HG03439 (cell line): ENCODE measurements at regions not wholly inside any gene's neighbourhood (a gene's known extent, or its start where the extent isn't known, plus 50 kb on each side); places are given as distances from the start of the nearest gene placed in this dataset.
"Not testable (repeated sequence)": the region's sequence is repeated elsewhere in the genome, so short reads cannot be mapped to it uniquely, and the experiment has no call there.

Experiments
- ATAC-seq: cut with Tn5 transposase; IDR thresholded peaks from one replicate; pipeline ENCODE4 v1.9.1; 2021; ENCODE audit warnings: mild to moderate bottlenecking, moderate library complexity; ENCODE audit not compliant: unreplicated experiment

- ATAC-seq, result no peak
These were observed 242.2 kb upstream of the DDI1 start for GRCh38 chr11:103794262-103794661.

DNA sequence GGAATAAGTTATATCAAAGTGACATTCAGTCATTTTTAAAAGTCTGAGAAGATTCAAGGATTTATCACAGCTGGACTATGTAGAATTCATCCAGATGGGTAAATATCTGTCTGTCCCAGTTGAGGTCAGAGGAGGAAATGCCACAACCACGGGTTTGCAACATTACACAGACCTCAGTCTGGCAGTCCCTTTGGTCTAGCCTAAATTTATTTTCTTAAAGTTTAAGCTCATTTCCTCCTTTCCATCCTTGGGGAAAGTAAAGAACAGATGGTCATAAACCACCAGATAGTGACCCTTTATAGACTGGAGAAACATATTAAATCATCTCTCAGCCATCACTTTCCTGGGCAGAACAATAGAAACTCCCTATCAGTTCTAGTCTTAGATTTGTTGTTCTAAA, 238.4 kb upstream of the DDI1 start:
- no peak for ATAC-seq

GRCh38 chr11:103798446-103798845, 238.0 kb upstream of the DDI1 start:
- ATAC-seq, result no peak

DNA sequence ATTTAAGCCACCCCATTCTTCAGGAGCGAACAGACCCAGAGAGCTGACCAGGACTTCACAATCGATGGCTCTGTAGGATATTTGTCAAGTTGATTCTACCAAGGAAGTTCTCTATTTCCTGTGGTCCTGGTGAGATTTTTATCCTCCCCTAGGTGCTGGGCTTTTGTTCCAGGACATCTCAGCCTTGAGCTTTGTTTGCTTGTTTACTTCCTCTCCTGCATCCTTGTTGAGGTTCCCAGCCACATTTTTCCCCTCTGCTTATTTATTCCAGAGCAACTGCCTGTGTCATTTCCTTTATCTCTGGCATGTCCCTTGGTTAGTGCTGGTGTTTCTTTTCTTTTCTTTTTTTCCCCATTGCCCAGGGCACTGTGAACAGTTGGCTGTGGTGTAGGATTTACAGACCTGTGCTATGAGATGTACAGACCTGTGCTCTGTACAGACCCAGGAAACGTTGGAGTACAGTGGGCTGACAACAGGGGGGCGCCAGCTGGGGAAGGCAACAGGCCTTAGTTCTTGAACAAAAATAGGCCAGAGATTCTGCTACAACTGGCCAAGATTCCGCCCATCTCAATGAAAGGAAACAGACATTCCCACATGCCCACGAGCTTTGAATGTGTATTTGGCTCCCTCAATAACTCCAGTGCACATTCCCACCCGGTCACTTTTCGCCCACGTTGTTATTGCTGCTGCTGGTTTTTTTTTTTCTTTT, 235.9 kb upstream of the DDI1 start:
- no peak for ATAC-seq

GRCh38 chr11:103803062-103803461, 233.4 kb upstream of the DDI1 start:
- ATAC-seq, result no peak

- no peak for ATAC-seq
These were observed 230.8 kb upstream of the DDI1 start for GRCh38 chr11:103805688-103806009.

DNA sequence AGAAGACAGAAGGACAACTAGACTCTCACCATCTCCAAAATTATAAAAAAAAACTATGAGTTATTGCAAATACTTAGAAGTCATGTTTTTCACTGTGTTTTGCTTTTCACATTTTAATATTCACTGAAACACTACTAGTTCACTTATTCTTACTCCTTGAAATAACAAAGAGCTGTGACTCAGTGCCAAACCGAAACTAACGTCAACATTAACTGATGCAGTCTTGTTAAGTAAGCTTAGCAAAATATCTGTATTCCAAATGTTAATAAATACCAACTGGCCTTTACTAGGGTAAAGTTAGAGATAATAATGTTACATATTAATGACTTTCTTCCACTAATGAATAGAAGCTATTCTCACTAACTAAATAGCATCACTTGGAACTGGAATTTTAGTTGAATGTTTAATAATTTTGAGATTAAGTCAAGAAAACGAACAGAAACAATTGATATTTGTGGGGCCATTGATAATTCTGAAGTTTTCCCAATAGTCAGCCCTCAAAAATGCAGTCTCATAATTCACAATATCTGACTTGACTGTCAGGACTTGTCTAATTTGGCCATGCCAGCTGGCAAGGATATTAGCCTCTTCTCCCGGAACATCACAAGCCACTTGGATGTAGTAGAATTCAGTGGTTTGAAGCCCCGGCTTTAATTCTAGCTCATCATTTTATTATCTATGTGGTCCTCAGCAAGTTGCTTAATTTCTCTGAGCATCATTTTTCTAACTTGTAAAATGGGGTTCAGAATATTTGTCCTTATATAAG, 230.1 kb upstream of the DDI1 start:
- ATAC-seq, result no peak

DNA sequence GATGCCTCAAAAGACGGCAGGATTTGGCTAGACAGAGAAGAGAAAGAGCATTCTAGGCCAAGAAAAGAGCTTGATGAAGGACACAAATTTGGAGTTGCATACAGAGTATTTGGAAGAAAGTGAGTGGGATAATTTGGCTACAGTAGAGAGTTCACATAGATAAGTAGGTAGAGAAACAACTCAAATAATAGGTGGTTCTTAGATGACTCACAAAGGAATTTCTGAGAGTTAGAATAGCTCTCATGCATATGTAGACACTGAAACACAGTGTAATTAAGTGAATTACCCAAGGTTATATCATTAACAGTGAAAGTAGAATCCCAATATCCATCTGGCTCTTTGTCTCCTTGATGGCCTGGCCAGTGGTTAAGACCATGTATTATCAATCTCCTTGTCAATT, 228.6 kb upstream of the DDI1 start:
- ATAC-seq, result no peak

DNA sequence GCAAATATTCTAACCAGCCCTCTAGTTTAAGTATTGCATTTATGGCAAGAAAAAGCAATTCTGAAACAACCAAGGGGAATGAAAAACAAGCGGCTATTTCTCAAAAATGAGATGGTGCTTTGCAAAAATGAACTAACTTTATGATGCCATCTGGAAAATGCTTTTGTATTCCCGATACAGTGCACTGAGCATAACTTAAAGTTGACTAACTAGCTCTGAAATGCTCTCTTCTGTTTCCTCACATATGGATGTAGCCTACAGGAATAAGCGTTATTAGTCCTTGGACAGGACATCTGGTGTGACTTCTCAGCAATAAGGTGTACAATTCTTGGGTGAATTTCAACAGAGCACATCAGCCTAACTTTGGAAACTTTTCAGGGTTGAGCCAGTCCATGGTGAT, 228.2 kb upstream of the DDI1 start:
- ATAC-seq, result no peak

GRCh38 chr11:103811870-103812455, 224.5 kb upstream of the DDI1 start:
- no peak for ATAC-seq

- ATAC-seq, result no peak
These were observed 223.8 kb upstream of the DDI1 start for GRCh38 chr11:103812680-103813079.

DNA sequence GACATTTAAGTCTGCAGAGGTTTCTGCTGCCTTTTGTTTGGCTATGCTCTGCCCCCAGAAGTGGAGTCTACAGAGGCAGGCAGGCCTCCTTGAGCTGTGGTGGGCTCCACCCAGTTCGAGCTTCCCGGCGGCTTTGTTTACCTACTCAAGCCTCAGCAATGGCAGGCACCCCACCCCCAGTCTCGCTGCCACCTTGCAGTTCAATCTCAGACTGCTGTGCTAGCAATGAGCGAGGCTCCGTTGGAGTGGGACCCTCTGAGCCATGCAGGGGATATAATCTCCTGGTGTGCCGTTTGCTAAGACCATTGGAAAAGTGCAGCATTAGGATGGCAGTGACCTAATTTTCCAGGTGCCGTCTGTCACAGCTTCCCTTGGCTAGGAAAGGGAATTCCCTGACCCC, 216.1 kb upstream of the DDI1 start:
- ATAC-seq, result not testable (repeated sequence)

DNA sequence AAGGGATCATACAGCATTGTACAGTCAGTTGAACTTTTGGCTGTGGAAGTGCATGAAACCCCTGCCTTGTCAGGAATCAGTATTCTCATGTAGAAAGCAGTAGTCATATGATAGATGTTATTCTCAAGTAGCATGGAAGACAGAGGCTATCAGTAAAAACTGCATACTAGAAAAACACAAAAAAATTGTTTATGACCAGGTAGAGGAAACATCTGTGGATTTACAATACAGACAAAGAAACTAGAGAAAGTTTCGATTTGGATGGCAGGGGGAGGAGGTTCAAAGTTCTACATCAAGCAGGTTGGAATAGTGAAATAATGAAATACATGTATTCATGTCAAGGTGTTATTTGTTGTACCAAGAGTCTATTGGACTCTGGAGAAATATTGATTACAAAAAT, 212.3 kb upstream of the DDI1 start:
- ATAC-seq, result no peak

- ATAC-seq, result no peak
These were observed 211.0 kb upstream of the DDI1 start for GRCh38 chr11:103825469-103825868.

- no peak for ATAC-seq
These were observed 209.6 kb upstream of the DDI1 start for GRCh38 chr11:103826856-103827255.

DNA sequence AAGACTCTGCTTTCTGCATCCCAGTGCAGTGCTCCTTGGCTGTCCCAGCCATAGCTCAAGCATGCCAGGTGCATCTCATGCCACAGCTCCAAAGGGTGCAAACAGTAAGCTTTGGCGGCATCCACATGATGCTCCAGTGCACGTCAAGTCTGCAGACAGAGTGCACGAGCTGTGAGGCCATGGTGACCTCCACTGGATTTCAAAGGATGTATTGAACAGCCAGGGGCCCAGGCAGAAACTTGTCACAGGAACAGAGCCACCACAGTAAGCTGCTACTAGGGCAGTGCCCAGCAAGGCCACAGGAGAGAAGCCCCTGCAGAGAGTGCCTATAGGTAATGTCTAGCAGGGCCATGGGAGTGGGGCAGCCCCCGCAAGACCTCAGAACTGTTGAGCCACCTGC, 206.8 kb upstream of the DDI1 start:
- ATAC-seq, result no peak

- ATAC-seq, result no peak
These were observed 206.2 kb upstream of the DDI1 start for GRCh38 chr11:103830205-103830604.

GRCh38 chr11:103832762-103833161, 203.7 kb upstream of the DDI1 start:
- no peak for ATAC-seq

DNA sequence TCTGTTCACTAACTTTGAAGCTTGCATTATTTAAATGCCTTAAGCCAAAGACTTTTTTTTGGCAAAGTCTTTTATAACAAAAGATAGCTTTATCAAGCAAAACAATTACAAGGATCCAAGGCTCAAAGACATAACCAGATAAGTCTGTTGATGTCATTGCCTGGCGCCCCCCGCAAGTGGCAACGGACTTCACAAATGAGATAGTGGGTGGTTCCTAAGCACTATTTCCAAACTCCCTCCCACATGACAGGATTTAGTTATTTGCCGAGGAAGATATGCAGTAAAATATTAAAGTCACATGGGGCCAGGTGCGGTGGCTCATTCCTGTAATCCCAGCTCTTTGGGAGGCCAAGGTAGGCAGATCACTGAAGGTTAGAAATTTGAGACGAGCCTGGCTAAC, 194.2 kb upstream of the DDI1 start:
- no peak for ATAC-seq

- no peak for ATAC-seq
These were observed 193.6 kb upstream of the DDI1 start for GRCh38 chr11:103842795-103843194.

GRCh38 chr11:103844327-103845215, 191.9 kb upstream of the DDI1 start:
- peak; percentile 99 for ATAC-seq
